Fibroblast of lung (primary cell): ENCODE measurements at regions not wholly inside any gene's neighbourhood (a gene's known extent, or its start where the extent isn't known, plus 50 kb on each side); places are given as distances from the start of the nearest gene placed in this dataset.

ENCODE experiments used
- EZH2 ChIP-seq: IDR thresholded peaks from 2 replicates; pipeline ENCODE4 v1.5.1; 2012; ENCODE audit warnings: low read length, control low read depth, mild to moderate bottlenecking; ENCODE audit errors: missing control alignments
- TF ChIP-seq, protein P1 (sequence below), 2 donors: IDR thresholded peaks in 1 of 2; conservative IDR thresholded peaks in 1 of 2; 1 replicate in 1 of 2; 2 replicates in 1 of 2; pipeline ENCODE4 v1.5.1; 2011 to 2012; ENCODE audit warnings: low read length in 2 of 2, control low read depth in 1 of 2, inconsistent platforms in 1 of 2, low read depth in 1 of 2, mild to moderate bottlenecking in 1 of 2

DNA sequence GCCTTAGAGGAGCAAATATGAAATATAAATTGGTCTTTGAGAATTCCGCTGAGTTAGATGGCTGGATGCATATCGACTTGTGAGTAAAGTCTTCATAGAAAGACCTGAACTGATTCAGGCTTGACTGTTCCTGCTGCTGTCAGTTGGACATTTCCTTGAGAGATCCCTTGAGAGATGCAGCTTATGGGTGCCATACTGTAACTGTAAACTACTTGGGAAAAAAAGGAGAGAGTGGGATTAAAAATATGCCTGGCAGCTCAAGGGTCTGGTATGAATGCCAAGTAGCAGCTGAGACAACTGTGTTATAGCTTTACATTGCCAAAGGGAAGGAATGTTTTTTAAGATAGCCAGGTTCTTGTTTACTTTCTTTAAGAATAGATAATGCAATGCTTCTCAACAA lies 926.6 kb downstream of the EPHA3 start:
- no peak for TF ChIP-seq EZH2
- TF ChIP-seq, protein P1, sequence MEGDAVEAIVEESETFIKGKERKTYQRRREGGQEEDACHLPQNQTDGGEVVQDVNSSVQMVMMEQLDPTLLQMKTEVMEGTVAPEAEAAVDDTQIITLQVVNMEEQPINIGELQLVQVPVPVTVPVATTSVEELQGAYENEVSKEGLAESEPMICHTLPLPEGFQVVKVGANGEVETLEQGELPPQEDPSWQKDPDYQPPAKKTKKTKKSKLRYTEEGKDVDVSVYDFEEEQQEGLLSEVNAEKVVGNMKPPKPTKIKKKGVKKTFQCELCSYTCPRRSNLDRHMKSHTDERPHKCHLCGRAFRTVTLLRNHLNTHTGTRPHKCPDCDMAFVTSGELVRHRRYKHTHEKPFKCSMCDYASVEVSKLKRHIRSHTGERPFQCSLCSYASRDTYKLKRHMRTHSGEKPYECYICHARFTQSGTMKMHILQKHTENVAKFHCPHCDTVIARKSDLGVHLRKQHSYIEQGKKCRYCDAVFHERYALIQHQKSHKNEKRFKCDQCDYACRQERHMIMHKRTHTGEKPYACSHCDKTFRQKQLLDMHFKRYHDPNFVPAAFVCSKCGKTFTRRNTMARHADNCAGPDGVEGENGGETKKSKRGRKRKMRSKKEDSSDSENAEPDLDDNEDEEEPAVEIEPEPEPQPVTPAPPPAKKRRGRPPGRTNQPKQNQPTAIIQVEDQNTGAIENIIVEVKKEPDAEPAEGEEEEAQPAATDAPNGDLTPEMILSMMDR (conservative IDR thresholded peaks at IDR 0.05 in 1 of 2, IDR thresholded peaks at IDR 0.05 in 1 of 2; ENCODE audit: low read depth in 1 of 2, low read length in 2 of 2) = no peak
